ENCODE measurements at regions not wholly inside any gene's neighbourhood (a gene's known extent, or its start where the extent isn't known, plus 50 kb on each side); places are given as distances from the start of the nearest gene placed in this dataset.

- TF ChIP-seq SP1 (CRISPR knock-in tag; conservative IDR thresholded peaks at IDR 0.05) (no peak), NR1H2 (CRISPR knock-in tag; IDR thresholded peaks at IDR 0.05) (no peak), TP53 (CRISPR knock-in tag; IDR thresholded peaks at IDR 0.05) (no peak), ZNF121 (CRISPR knock-in tag; IDR thresholded peaks at IDR 0.05) (no peak)
These were observed 500.9 kb downstream of the PREX1 start for GRCh38 chr20:48326868-48327267.
